T47D (cell line): ENCODE measurements at regions not wholly inside any gene's neighbourhood (a gene's known extent, or its start where the extent isn't known, plus 50 kb on each side); places are given as distances from the start of the nearest gene placed in this dataset.

Experiments
- DNase-seq, 2 experiments: peaks; one replicate each; pipeline versions ENCODE4 v3.0.0 to v3.0.0-alpha.2; 2011 to 2012; ENCODE audit warnings: low read depth in 1 of 2, low spot score in 1 of 2
- JUND ChIP-seq: IDR thresholded peaks from 2 replicates; pipeline ENCODE4 v1.6.1; 2012; ENCODE audit warnings: low read depth
- in situ Hi-C: cut with HindIII; loops from 2 replicates; pipeline ENCODE4 v1.10.0; 2016; ENCODE audit warnings: low sequenced_read_pairs, low pct_unique_long_range_greater_than_20kb

GRCh38 chr6:24052590-24052961, 73.4 kb upstream of the NRSN1 start:
- TF ChIP-seq JUND = no peak
- in situ Hi-C loops = no loop called here
- DNase-seq = no peak

GRCh38 chr6:24053057-24053456, 73.0 kb upstream of the NRSN1 start:
- DNase-seq = no peak
- no peak for TF ChIP-seq JUND
- in situ Hi-C loops = no loop called here

- no peak for DNase-seq
- no peak for TF ChIP-seq JUND
- in situ Hi-C loops = no loop called here
Measured at GRCh38 chr6:24054388-24054787, 71.6 kb upstream of the NRSN1 start.

- in situ Hi-C loops = no loop called here
- no peak for TF ChIP-seq JUND
- no peak for DNase-seq
Measured at GRCh38 chr6:24056567-24056966, 69.4 kb upstream of the NRSN1 start.

GRCh38 chr6:24057030-24057429, 69.0 kb upstream of the NRSN1 start:
- TF ChIP-seq JUND = no peak
- DNase-seq = no peak
- in situ Hi-C loops = no loop called here

GRCh38 chr6:24060982-24061754, 64.8 kb upstream of the NRSN1 start:
- in situ Hi-C loops = no loop called here
- no peak for TF ChIP-seq JUND
- DNase-seq = no peak

GRCh38 chr6:24064106-24064505, 61.9 kb upstream of the NRSN1 start:
- in situ Hi-C loops = no loop called here
- TF ChIP-seq JUND = no peak
- peak; percentile 11 to 60 for DNase-seq

- in situ Hi-C loops = no loop called here
- TF ChIP-seq JUND = no peak
- DNase-seq = no peak
Measured at GRCh38 chr6:24064832-24065231, 61.2 kb upstream of the NRSN1 start.

- in situ Hi-C loops = no loop called here
- no peak for DNase-seq
- no peak for TF ChIP-seq JUND
Measured at GRCh38 chr6:24069526-24069925, 56.5 kb upstream of the NRSN1 start.

- in situ Hi-C loops = no loop called here
- DNase-seq = no peak
- TF ChIP-seq JUND = no peak
Measured at GRCh38 chr6:24072038-24072746, 53.8 kb upstream of the NRSN1 start.

- no peak for TF ChIP-seq JUND
- in situ Hi-C loops = no loop called here
- DNase-seq = no peak
Measured at GRCh38 chr6:24076011-24076410, 50.0 kb upstream of the NRSN1 start.
